ENCODE measurements at regions not wholly inside any gene's neighbourhood (a gene's known extent, or its start where the extent isn't known, plus 50 kb on each side); places are given as distances from the start of the nearest gene placed in this dataset.

DNA sequence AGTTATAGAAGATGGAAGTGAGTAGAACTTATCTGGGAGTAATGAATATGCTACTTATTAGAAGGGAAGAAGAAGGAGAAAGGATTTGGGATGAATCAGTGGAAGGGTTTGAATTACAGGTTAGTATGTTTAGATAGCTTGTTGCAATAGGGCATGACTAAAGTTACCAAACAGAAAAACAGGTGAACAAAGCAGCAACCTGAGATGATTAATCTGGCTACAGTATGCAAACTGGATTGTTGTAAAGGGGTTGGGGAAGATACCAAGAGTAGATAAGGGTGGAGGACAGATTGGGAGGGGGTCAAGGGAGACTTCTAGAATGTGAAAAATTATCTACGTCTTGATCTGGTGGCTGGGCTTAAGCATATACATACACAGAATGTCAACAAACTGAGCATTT is 73.4 kb upstream of the CLEC14A start:
- H3K36me3 ChIP-seq (ENCODE audit: control insufficient read depth, insufficient read depth, low read length) = no peaks in the 10 kb centered on the region
- H3K4me1 ChIP-seq (ENCODE audit: control insufficient read depth, insufficient read depth, low read length) = peaks cover 3% of the 10 kb centered on the region
- H3K9me3 ChIP-seq (ENCODE audit: control insufficient read depth, insufficient read depth, low read length) = no peaks in the 10 kb centered on the region
- H3K27me3 ChIP-seq (ENCODE audit: control insufficient read depth, insufficient read depth, low read length) = no peaks in the 10 kb centered on the region
- H3K4me3 ChIP-seq (ENCODE audit: low read depth, low read length) = no peak overlapping the region
- no peak overlapping the region for H3K9ac ChIP-seq (ENCODE audit: low read depth, low read length)

DNA sequence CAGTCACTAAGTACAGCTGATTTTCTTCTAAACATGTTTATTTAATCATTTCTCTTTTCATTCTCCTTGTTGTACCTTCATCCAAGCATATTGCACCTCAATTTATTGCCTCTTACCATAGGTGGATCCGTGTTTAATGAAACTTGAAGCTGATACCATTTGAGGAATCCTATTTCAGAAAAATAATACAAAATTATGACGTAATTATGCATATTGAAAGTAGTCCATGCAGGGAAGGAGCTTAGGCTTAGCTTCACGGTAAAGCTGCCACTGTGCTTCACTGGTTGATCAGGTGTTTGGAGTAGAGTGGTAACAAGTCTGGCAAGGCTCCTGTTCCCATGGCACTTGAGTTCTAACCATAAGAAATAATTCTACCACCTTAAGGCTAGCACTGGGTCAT is 61.0 kb upstream of the CLEC14A start:
- Histone ChIP-seq H3K4me1 (ENCODE audit: control insufficient read depth, insufficient read depth, low read length) (no peaks in the 10 kb centered on the region), H3K9ac (ENCODE audit: low read depth, low read length) (no peak overlapping the region), H3K4me3 (ENCODE audit: low read depth, low read length) (no peak overlapping the region), H3K9me3 (ENCODE audit: control insufficient read depth, insufficient read depth, low read length) (peaks cover 5% of the 10 kb centered on the region), H3K27me3 (ENCODE audit: control insufficient read depth, insufficient read depth, low read length) (peaks cover 7% of the 10 kb centered on the region), H3K36me3 (ENCODE audit: control insufficient read depth, insufficient read depth, low read length) (no peaks in the 10 kb centered on the region)

GRCh38 chr14:38311655-38312054 is 55.8 kb upstream of the CLEC14A start:
- Histone ChIP-seq H3K9ac (ENCODE audit: low read depth, low read length) (no peak overlapping the region), H3K36me3 (ENCODE audit: control insufficient read depth, insufficient read depth, low read length) (no peaks in the 10 kb centered on the region), H3K4me1 (ENCODE audit: control insufficient read depth, insufficient read depth, low read length) (peaks cover 11% of the 10 kb centered on the region), H3K9me3 (ENCODE audit: control insufficient read depth, insufficient read depth, low read length) (no peaks in the 10 kb centered on the region), H3K4me3 (ENCODE audit: low read depth, low read length) (no peak overlapping the region), H3K27me3 (ENCODE audit: control insufficient read depth, insufficient read depth, low read length) (peaks cover 44% of the 10 kb centered on the region)

DNA sequence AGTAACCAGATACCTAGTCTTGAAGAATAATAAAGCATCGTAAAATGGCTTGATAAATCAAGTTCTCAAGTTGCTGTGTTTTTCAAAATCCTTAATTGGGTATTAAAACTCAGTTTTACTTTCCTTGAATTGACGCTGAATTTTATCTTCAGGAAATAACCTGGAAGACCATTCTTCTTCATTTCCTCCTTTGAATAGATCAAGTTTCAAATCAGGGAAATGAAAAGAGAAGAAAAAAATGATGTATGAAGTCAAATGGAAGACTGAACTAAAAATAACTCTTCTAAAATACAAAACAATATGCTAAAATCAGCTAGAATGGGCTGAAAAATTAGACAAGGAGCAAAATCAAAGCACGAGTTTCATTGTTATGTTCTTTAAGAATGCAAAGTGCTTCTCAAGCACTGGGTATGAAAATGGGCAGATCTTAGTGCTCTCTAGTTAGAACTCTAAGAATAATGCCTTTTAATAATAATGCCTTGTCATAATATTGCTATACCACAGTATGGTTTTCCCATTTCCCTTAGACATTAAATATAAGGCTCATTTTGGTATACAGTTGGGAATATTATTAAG is 54.6 kb upstream of the CLEC14A start:
- peaks cover 11% of the 10 kb centered on the region for H3K4me1 ChIP-seq (ENCODE audit: control insufficient read depth, insufficient read depth, low read length)
- H3K36me3 ChIP-seq (ENCODE audit: control insufficient read depth, insufficient read depth, low read length) = no peaks in the 10 kb centered on the region
- H3K4me3 ChIP-seq (ENCODE audit: low read depth, low read length) = no peak overlapping the region
- H3K9ac ChIP-seq (ENCODE audit: low read depth, low read length) = no peak overlapping the region
- no peaks in the 10 kb centered on the region for H3K9me3 ChIP-seq (ENCODE audit: control insufficient read depth, insufficient read depth, low read length)
- H3K27me3 ChIP-seq (ENCODE audit: control insufficient read depth, insufficient read depth, low read length) = peaks cover 45% of the 10 kb centered on the region

DNA sequence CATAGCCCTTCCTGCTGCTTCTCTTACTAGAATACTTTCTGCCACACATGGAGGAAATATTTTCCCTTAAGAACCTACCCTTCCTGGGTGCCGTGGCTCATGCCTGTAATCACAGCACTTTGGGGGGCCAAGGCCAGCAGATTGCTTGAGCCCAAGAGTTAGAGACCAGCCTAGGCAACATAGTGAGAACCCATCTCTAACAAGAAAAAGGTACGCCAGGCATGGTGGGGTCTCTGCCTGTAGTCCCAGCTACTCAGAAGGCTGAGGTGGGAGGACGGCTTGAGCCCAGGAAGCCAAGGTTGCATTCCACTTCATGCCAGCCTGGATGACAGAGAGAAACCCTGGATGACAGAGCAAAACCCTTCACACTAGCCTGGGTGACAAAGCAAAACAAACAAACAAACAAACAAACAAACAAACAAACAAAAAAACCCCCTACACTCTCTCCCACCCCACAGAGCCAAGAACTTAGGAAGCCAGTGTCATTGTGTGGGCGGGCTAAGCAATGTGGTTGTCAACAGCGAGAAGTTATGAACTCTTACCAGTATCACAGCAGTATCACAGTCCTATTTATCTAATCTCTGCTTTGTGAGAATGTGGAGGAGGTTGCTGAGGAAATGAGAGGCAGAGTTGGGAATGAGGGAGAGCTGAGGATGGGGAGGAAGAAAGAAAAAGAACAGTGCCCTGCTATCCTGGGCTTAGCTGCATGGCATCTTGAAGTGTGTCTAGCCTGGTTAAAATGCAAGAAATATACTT is 53.8 kb upstream of the CLEC14A start:
- Histone ChIP-seq H3K4me1 (ENCODE audit: control insufficient read depth, insufficient read depth, low read length) (peaks cover 11% of the 10 kb centered on the region), H3K4me3 (ENCODE audit: low read depth, low read length) (no peak overlapping the region), H3K36me3 (ENCODE audit: control insufficient read depth, insufficient read depth, low read length) (no peaks in the 10 kb centered on the region), H3K9me3 (ENCODE audit: control insufficient read depth, insufficient read depth, low read length) (no peaks in the 10 kb centered on the region), H3K9ac (ENCODE audit: low read depth, low read length) (no peak overlapping the region), H3K27me3 (ENCODE audit: control insufficient read depth, insufficient read depth, low read length) (peaks cover 53% of the 10 kb centered on the region)

Data from iPS-15b (cell line).